ENCODE measurements at regions not wholly inside any gene's neighbourhood (a gene's known extent, or its start where the extent isn't known, plus 50 kb on each side); places are given as distances from the start of the nearest gene placed in this dataset.
A peak's percentile ranks its signal among the peaks of the same experiment; 100 is the strongest.

GRCh38 chr7:114086914-114087652 is 168.3 kb upstream of the PPP1R3A start:
- H3K36me3 ChIP-seq (ENCODE audit: control insufficient read depth, insufficient read depth, low read length): no peaks in the 10 kb centered on the region
- no peak for DNase-seq (ENCODE audit: low read depth)
- TF ChIP-seq CTCF (IDR thresholded peaks at IDR 0.05; ENCODE audit: insufficient read depth, low read length, poor library complexity, severe bottlenecking): no peak
- peaks cover 44% of the 10 kb centered on the region for H3K27me3 ChIP-seq (ENCODE audit: control insufficient read depth, insufficient read depth, low read length)
- peak overlapping the region; percentile 54 for H3K4me3 ChIP-seq (ENCODE audit: low read depth, low read length)

- peaks cover 44% of the 10 kb centered on the region for H3K27me3 ChIP-seq (ENCODE audit: control insufficient read depth, insufficient read depth, low read length)
- peak overlapping the region; percentile 54 for H3K4me3 ChIP-seq (ENCODE audit: low read depth, low read length)
- no peak for TF ChIP-seq CTCF (IDR thresholded peaks at IDR 0.05; ENCODE audit: insufficient read depth, low read length, poor library complexity, severe bottlenecking)
- H3K36me3 ChIP-seq (ENCODE audit: control insufficient read depth, insufficient read depth, low read length): no peaks in the 10 kb centered on the region
- no peak for DNase-seq (ENCODE audit: low read depth)
These were observed 167.7 kb upstream of the PPP1R3A start for GRCh38 chr7:114086537-114086913.

GRCh38 chr7:114085592-114086501 is 167.0 kb upstream of the PPP1R3A start:
- Histone ChIP-seq H3K27me3 (ENCODE audit: control insufficient read depth, insufficient read depth, low read length) (peaks cover 44% of the 10 kb centered on the region), H3K36me3 (ENCODE audit: control insufficient read depth, insufficient read depth, low read length) (no peaks in the 10 kb centered on the region), H3K4me3 (ENCODE audit: low read depth, low read length) (peak overlapping the region; percentile 54)
- DNase-seq (ENCODE audit: low read depth): peak; percentile 18
- no peak for TF ChIP-seq CTCF (IDR thresholded peaks at IDR 0.05; ENCODE audit: insufficient read depth, low read length, poor library complexity, severe bottlenecking)

DNA sequence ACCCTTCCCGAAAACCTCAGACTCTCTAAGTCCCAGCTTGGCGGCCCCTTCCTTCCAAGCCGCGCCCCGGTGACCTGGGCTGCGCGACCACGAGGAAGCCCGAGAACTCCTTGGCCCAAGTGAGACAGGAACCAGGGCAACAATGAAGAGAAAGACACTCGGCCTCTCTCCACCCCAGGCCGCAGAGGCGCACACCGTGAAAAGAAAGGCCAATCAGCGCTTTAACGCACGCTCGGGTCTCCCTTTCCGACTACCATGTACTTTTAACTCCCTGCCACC is 166.4 kb upstream of the PPP1R3A start:
- DNase-seq (ENCODE audit: low read depth): no peak
- H3K36me3 ChIP-seq (ENCODE audit: control insufficient read depth, insufficient read depth, low read length): no peaks in the 10 kb centered on the region
- H3K4me3 ChIP-seq (ENCODE audit: low read depth, low read length): peak overlapping the region; percentile 54
- TF ChIP-seq CTCF (IDR thresholded peaks at IDR 0.05; ENCODE audit: insufficient read depth, low read length, poor library complexity, severe bottlenecking): no peak
- peaks cover 44% of the 10 kb centered on the region for H3K27me3 ChIP-seq (ENCODE audit: control insufficient read depth, insufficient read depth, low read length)

- no peaks in the 10 kb centered on the region for H3K36me3 ChIP-seq (ENCODE audit: control insufficient read depth, insufficient read depth, low read length)
- TF ChIP-seq CTCF (IDR thresholded peaks at IDR 0.05; ENCODE audit: insufficient read depth, low read length, poor library complexity, severe bottlenecking): no peak
- no peak for DNase-seq (ENCODE audit: low read depth)
- peaks cover 44% of the 10 kb centered on the region for H3K27me3 ChIP-seq (ENCODE audit: control insufficient read depth, insufficient read depth, low read length)
- H3K4me3 ChIP-seq (ENCODE audit: low read depth, low read length): peak overlapping the region; percentile 54
These were observed 165.9 kb upstream of the PPP1R3A start for GRCh38 chr7:114084472-114085312.
